NOMO-1 (cell line): ENCODE measurements at regions not wholly inside any gene's neighbourhood (a gene's known extent, or its start where the extent isn't known, plus 50 kb on each side); places are given as distances from the start of the nearest gene placed in this dataset.

Experiments
- DNase-seq, 2 experiments: peaks; one replicate each; lab custom pipeline; 2025; ENCODE audit not compliant: unreplicated experiment in 2 of 2; lab: John Stamatoyannopoulos, UW

DNA sequence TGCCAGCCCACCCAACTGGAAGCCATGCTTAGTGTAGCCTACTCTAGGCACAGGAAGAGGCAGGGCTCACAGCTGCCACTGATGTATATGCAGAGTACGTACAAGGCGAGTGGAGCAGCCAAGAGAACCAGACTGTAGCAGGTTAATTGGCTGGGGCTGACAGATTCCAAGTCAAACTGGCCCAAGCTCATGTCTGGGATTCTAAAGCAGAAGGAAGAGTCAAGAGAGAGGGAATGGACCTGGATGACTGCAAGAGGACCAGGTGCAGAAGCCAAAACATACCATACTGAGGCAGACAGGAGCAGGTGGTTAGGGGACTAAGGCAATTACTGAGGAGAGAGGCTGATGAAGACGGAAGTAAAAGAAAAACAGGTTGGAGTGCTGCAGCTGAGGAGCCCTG, 51.3 kb upstream of the LRRN2 start:
- DNase-seq: no peak

- no peak for DNase-seq
Measured at GRCh38 chr1:204738506-204738905, 53.0 kb upstream of the LRRN2 start.

DNA sequence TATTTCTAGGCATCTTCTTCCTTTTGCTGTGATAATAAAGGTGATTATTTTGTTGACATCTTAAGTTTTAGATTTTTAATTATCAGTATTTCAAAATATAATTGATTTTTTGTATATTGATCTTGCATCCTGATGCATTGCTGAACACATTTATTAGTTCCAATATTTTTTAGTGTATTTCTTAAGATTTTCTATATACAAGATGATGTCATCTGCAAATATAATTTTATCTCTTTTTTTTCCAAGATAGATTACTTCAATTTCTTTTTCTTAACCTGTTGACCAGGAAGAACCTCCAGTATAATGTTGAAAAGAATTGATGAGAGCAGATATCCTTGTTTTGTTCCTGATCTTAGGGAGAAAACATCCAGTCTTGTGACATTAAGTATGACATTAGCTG, 54.8 kb upstream of the LRRN2 start:
- DNase-seq: no peak

DNA sequence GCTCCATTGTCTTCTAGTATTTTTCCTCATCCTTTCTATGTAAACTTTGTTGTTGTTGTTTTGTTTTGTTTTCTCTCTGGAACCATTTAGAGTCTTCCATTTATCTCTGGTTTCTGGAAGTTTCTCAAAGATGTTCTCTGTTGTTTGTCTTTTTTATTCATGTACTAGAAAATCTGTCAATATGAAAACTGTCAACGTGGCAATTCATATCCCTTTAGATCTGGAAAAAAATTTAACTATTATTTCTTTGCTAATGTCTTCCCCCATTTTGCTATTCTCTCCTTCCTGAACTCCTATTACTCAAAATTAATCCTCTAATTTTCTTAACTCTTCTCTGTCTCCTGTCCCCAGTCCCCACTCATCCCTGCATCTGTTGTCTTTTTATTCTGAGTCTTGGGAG, 55.9 kb upstream of the LRRN2 start:
- DNase-seq: no peak

GRCh38 chr1:204742676-204743251, 57.2 kb upstream of the LRRN2 start:
- DNase-seq: no peak

DNA sequence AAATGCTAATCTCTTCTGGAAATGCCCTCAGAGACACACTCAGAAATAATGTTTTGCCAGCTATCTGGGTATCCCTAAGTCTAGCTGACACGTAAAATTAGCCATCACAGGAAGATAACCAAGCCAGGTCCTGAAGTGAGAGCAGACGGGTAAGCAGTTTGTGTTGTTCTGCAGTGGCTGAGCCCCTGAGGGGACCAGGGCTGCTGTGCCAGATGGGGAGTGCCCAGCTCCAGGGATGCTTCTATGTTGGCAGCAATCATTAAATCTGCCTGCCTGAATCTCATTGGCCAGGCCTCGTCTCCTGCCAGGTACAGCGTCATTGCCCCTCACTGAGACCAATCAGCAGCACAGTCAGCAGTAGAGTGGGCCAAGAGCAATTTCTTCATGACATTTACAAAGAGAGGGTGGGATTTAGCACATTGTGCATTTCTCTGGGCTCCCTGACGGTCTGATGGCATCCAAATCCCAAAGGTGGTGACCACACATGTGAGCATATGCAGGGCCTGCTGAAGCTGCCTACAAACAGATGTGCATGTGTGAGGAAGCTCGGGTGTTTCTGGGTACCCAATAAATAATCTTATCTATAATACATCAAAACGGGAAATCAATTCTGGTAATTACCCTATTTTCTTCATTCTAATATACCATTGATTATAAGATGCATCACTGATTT, 58.7 kb upstream of the LRRN2 start:
- DNase-seq: no peak

GRCh38 chr1:204746838-204747442, 61.4 kb upstream of the LRRN2 start:
- DNase-seq: peak; percentile 4 to 35

DNA sequence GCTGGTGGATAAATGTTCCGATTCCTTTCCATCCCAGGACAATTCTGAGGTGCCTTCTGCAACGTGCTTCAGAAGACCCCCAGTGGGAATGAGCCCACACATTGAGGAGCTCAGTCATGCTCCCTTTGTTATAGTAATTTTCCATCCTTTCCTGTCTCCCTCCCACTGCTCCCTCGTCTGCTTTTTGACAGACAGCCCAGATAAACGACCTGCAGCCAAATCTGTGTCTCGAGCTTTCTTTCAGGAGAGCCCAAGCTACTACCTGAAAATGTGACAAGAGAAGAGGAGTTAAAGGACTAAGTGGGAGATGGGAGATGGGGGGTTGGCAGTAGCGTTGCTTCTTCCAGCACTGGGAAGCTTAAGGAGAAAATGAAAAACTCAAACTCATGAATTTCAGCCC, 65.9 kb upstream of the LRRN2 start:
- DNase-seq: no peak

DNA sequence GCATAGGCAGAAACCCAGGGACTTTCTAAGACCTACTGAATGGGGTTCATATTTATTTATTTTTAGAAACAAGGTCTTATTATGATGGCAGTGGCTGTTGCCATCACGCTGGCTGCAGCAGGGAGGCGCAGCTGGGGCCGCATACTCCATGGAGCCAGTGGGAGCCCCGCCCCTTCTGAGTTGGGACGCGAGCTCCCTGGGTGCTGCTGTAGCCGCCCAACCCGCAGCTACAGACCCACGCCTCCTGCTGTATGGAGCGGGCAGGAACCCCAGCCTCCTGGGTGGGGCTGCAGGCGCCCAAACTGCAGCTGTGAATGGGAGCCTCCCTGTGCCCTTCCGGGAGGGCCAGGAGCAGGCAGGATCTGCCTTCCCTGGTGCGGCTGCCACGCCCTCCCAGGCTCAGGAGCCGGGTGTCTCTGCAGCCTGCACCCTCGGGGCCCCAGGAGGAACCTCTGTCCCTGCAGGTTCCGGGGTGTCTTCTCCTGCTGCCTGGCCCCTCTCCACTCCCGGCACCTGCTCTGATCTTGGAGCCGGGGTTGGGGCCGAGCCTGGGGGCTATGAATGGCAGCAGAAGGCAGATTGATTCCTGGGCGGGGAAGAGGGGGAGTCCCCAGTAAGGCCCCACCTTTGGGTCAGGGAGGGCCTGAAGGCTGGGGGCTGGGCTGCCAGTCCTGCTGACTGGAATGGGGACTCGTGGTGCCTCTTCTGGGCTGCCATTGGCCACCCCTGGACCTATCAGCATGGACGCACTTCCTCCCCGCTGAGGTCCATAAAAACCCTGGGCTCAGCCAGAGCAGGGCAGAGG, 66.5 kb upstream of the LRRN2 start:
- DNase-seq: no peak

GRCh38 chr1:204752688-204753040, 67.1 kb upstream of the LRRN2 start:
- DNase-seq: no peak

DNA sequence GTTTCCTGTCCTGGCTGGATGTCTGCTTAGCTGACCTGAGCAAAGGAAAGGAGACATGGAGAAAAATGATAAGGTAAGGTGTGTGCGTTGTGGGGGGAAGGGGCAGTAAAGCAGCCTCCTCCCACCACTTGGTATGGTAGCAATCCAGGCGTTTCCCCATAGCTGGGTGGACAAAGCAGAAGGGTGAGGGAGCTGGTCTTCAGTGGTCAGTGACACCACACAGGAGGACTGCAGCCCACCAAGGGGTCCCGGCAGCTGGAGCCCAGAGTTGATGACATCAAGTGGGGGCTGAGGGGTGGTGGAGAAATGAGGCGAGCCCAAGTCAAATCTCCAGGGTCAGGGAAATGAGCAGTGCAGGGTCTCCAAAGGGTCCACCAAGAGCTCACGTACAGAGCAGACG, 69.3 kb upstream of the LRRN2 start:
- DNase-seq: no peak

GRCh38 chr1:204756349-204756748, 70.8 kb upstream of the LRRN2 start:
- DNase-seq: no peak

DNA sequence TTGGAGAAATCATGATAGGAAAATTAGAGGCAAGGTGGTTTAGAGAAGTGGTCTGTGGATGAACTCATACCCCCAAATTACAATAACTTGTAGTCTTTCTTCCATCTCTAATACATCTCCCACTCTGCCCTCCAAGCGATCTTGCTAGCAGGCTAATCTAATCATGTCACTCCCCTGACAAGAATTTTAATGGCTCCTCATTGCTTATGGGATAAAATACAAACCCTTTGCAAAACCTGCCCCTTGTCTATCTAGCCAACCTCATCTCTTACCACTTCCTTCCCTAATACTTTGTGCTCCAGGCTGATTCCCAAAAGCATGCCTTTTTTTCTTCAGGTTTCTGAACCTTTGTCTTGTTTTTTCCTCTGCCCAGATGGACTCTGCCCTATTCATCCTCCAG, 71.3 kb upstream of the LRRN2 start:
- DNase-seq: no peak

DNA sequence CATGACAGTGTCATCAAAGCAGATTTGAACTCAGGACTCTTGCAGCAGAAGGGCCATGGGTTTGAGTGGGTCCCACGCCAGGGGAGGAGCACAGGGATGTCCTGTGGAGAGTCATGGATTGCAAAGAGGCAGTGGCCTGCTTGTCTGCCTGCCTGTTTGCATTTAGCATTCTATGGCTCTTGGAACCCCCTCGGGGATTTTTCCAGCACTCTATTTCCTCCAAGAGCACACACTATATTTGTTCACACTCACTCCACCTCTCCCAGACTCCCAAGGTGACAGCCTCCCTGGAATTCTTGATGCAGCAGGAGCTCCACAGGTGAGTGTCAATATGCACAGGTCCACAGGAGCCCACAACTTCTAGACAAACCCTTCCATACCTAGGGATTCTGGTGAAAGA, 73.1 kb upstream of the LRRN2 start:
- no peak for DNase-seq

DNA sequence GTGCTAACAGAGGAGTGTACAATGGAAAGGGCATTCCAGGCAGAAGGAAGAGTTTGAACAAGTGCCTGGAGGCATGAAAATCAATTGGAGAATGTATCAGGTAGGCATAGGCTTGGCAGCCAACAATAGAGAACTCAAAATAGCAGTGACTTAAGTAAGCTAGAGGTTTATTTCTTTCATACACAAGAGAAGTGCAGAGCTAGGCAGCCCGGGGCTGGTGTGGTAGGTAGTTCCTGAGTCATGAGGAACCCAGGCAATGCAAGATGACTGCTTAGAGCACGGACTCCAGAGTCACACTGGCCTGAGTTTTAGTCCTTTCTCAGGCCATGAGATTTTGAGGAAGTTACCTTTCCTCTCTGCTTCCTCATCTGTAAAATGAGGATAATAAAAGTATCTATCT, 74.8 kb upstream of the LRRN2 start:
- peak in 1 of 2 experiments; percentile 9 for DNase-seq

- DNase-seq: no peak
Measured at GRCh38 chr1:204760757-204761156, 75.2 kb upstream of the LRRN2 start.

DNA sequence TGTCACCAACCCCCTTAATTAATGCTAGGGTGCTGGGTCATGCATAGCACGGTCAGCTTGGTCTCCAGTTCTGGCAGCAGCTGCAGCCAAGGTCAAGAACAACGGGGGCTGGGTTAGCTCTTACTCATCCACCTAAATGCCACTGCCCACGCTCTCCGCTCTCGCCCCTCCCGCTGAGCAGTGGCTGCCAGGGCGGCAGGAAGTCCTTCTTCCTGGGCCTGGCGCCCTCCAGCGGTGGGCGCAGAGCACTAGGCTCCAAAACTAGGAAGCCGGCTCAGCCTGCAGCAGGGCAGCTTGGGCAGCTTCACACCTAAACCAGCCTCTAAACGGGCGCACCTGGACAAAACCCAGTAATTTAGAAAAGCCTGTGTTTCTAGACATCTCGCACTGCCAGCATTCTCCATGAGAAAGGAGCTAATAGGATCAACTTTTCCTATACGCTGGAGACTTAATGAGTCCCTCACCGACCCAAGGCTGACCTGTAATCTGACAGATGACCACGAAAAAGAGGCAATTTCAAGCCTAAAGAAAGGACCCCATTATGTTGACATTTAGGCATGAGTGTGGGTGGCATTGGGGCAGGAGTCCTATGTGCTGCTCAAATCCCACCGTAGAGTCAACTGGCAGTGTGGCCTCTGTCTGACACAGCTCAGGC, 78.4 kb upstream of the LRRN2 start:
- DNase-seq: peak; percentile 44 to 48

DNA sequence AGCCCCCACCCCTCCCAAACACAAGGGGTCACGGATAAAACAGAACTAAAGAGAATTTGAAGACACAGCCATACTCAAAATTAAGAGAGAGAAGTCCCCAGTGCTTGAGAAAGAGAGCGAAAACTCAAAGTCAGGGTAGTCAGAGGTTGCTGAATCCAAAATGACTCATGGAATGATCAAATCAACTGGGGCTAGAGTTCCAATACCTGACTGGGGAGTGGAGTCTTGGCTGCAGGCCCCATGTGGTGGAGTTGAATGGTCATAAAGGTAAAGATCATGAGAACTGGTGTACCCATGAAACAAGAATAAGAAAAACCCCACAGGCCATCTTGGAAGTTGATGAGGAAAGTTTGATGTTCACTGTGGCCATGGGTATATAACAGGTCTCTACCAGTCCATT, 84.5 kb upstream of the LRRN2 start:
- DNase-seq: no peak

- no peak for DNase-seq
Measured at GRCh38 chr1:204771358-204771757, 85.8 kb upstream of the LRRN2 start.

DNA sequence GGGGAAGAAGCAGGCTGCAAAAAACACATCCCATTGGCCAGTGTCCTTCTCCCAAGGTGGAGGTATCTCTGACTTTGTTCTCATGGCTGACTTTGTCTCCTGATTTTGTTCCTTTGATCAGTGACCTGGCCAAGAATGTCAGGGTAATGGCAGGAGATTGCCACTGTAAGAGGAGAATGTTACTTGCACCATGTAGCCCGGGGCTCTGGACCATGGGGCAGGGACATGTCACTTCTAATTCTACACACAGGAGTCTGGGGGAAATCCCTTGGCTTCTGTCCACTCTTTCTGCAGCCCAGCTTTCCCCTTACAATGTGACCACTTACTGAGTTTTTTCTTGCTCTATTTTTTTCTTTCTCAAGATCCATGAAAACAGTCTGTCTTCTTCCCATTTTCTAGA, 87.7 kb upstream of the LRRN2 start:
- DNase-seq: no peak

DNA sequence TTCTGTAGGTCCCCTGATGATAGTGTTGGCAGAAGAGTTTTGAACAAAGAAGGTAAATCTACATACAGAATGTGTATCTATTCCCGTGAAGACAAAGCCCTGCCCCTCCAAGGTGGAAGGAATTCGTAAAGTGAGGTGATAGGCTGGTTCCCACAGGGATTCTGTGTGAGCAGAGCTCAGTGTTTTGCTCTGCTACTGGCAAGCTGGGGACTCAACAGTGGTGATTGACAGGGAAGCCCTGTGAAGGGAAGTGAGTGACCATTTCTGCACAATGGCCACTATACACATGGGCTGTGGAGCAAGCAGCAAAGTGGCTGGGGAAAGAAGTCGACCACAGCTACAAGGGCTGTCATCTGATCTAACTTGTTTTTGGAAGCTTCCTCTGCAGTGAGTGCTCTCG, 90.0 kb upstream of the LRRN2 start:
- no peak for DNase-seq
